GM23248 (cell line): ENCODE measurements at regions not wholly inside any gene's neighbourhood (a gene's known extent, or its start where the extent isn't known, plus 50 kb on each side); places are given as distances from the start of the nearest gene placed in this dataset.

Experiments used
- DNase-seq: peaks from one replicate; pipeline ENCODE4 v3.0.0-alpha.2; 2015
- H2AFZ ChIP-seq: fragments of 200-600 bp; sonication (generic); 2 replicates; pipeline ENCODE4 v1.6.1; 2016; ENCODE audit warnings: antibody characterized with exemption
- H3F3A ChIP-seq: fragments of 200-600 bp; sonication (generic); 2 replicates; pipeline ENCODE4 v1.6.1; 2016; ENCODE audit warnings: mild to moderate bottlenecking, antibody characterized with exemption, mixed run types; ENCODE audit not compliant: insufficient read depth
- H3K27ac ChIP-seq: fragments of 200-600 bp; sonication (generic); 2 replicates; pipeline ENCODE4 v1.5.1; 2016; ENCODE audit warnings: mild to moderate bottlenecking
- H3K27me3 ChIP-seq: fragments of 200-600 bp; sonication (generic); replicated peaks from 2 replicates; pipeline ENCODE4 v1.6.1; 2016; ENCODE audit warnings: mild to moderate bottlenecking; ENCODE audit not compliant: insufficient read depth
- H3K36me3 ChIP-seq: fragments of 200-600 bp; sonication (generic); 2 replicates; pipeline ENCODE4 v1.6.1; 2016; ENCODE audit warnings: low read depth, mild to moderate bottlenecking
- H3K4me1 ChIP-seq: fragments of 200-600 bp; sonication (generic); 2 replicates; pipeline ENCODE4 v1.6.1; 2016; ENCODE audit warnings: mild to moderate bottlenecking; ENCODE audit not compliant: insufficient read depth
- H3K4me2 ChIP-seq: fragments of 200-600 bp; sonication (generic); one replicate; pipeline ENCODE4 v1.6.1; 2016; ENCODE audit warnings: mild to moderate bottlenecking; ENCODE audit not compliant: unreplicated experiment
- H3K4me3 ChIP-seq: fragments of 200-600 bp; sonication (generic); 2 replicates; pipeline ENCODE4 v1.5.1; 2016; ENCODE audit warnings: mild to moderate bottlenecking
- H3K79me2 ChIP-seq: fragments of 200-600 bp; sonication (generic); 2 replicates; pipeline ENCODE4 v1.6.1; 2016; ENCODE audit warnings: mild to moderate bottlenecking; ENCODE audit not compliant: insufficient read depth
- H3K9ac ChIP-seq: fragments of 200-600 bp; sonication (generic); 2 replicates; pipeline ENCODE4 v1.6.1; 2016; ENCODE audit warnings: mild to moderate bottlenecking
- H3K9me2 ChIP-seq: fragments of 200-600 bp; sonication (generic); 2 replicates; pipeline ENCODE4 v1.6.1; 2016; ENCODE audit warnings: mixed run types, mild to moderate bottlenecking, moderate library complexity; ENCODE audit not compliant: insufficient read depth
- H3K9me3 ChIP-seq: fragments of 200-600 bp; sonication (generic); one replicate; pipeline ENCODE4 v1.6.1; 2017; ENCODE audit warnings: low read depth
- H4K20me1 ChIP-seq: fragments of 200-600 bp; sonication (generic); 2 replicates; pipeline ENCODE4 v1.6.0; 2016; ENCODE audit not compliant: insufficient read depth
- EZH2 ChIP-seq: fragments of 200-600 bp; sonication (generic); IDR thresholded peaks from 2 replicates; pipeline ENCODE4 v1.6.1; 2018; ENCODE audit warnings: antibody characterized with exemption, mild to moderate bottlenecking; ENCODE audit not compliant: insufficient read depth, poor library complexity, severe bottlenecking
- EZH2phosphoT487 ChIP-seq: fragments of 200-600 bp; sonication (generic); IDR thresholded peaks from 2 replicates; pipeline ENCODE4 v1.6.1; 2018; ENCODE audit warnings: antibody characterized with exemption, moderate library complexity, mild to moderate bottlenecking, low read depth; ENCODE audit not compliant: insufficient read depth
- WGBS, 2 experiments: methylation state at CpG; one replicate each; pipeline ENCODE4 v1.1.6; 2015 to 2017; ENCODE audit warnings: low lambda C conversion rate in 2 of 2, low coverage in 1 of 2; ENCODE audit errors: missing lambda C conversion rate in 2 of 2; 5-methylcytosine and 5-hydroxymethylcytosine counted together
- in situ Hi-C: fragments of 300-500 bp; cut with MboI; formaldehyde crosslinking; loops from 2 replicates; pipeline ENCODE4 v1.15.0; 2020

- WGBS, 2 experiments, result 69 to 77% methylated on average over 7 to 8 of the region's 8 CpGs
- TF ChIP-seq EZH2 (no peak), EZH2phosphoT487 (no peak)
- H3K27ac ChIP-seq, result no peak overlapping the region
- no peaks in the 10 kb centered on the region for H3F3A ChIP-seq
- no peak overlapping the region for H2AFZ ChIP-seq
- no peak for DNase-seq
- no peaks in the 10 kb centered on the region for H3K4me1 ChIP-seq
- no peak overlapping the region for H3K4me2 ChIP-seq
- H4K20me1 ChIP-seq, result no peaks in the 10 kb centered on the region
- H3K4me3 ChIP-seq, result no peak overlapping the region
- no peaks in the 10 kb centered on the region for H3K27me3 ChIP-seq
- H3K9me3 ChIP-seq, result no peaks in the 10 kb centered on the region
- no peak overlapping the region for H3K9ac ChIP-seq
- in situ Hi-C loops, result no loop called here
- no peaks in the 10 kb centered on the region for H3K9me2 ChIP-seq
- H3K36me3 ChIP-seq, result no peaks in the 10 kb centered on the region
- H3K79me2 ChIP-seq, result no peaks in the 10 kb centered on the region
These were observed 86.3 kb upstream of the PRR5 start for GRCh38 chr22:44615602-44616180.

- TF ChIP-seq EZH2phosphoT487, result no peak
- TF ChIP-seq EZH2, result no peak
- in situ Hi-C loops, result no loop called here
- no peaks in the 10 kb centered on the region for H3K4me1 ChIP-seq
- no peaks in the 10 kb centered on the region for H3K79me2 ChIP-seq
- no peak overlapping the region for H3K4me3 ChIP-seq
- H3K27ac ChIP-seq, result no peak overlapping the region
- H3K4me2 ChIP-seq, result no peak overlapping the region
- no peaks in the 10 kb centered on the region for H3K9me2 ChIP-seq
- H3K9me3 ChIP-seq, result no peaks in the 10 kb centered on the region
- no peaks in the 10 kb centered on the region for H4K20me1 ChIP-seq
- no peaks in the 10 kb centered on the region for H3K36me3 ChIP-seq
- no peak overlapping the region for H3K9ac ChIP-seq
- H2AFZ ChIP-seq, result no peak overlapping the region
- WGBS, 2 experiments, result 83 to 84% methylated on average over 16 of the region's 16 CpGs
- H3F3A ChIP-seq, result no peaks in the 10 kb centered on the region
- no peak for DNase-seq
- H3K27me3 ChIP-seq, result no peaks in the 10 kb centered on the region
These were observed 86.9 kb upstream of the PRR5 start for GRCh38 chr22:44615146-44615545.

- Histone ChIP-seq H3K27me3 (no peaks in the 10 kb centered on the region), H3F3A (no peaks in the 10 kb centered on the region), H3K4me1 (no peaks in the 10 kb centered on the region), H3K9me2 (no peaks in the 10 kb centered on the region), H2AFZ (no peak overlapping the region), H3K36me3 (no peaks in the 10 kb centered on the region), H3K4me2 (no peak overlapping the region), H4K20me1 (no peaks in the 10 kb centered on the region), H3K9ac (no peak overlapping the region), H3K4me3 (no peak overlapping the region), H3K27ac (no peak overlapping the region), H3K79me2 (no peaks in the 10 kb centered on the region), H3K9me3 (no peaks in the 10 kb centered on the region)
- in situ Hi-C loops, result no loop called here
- no peak for DNase-seq
- WGBS, 2 experiments, result 35 to 52% methylated on average over 2 of the region's 2 CpGs
- TF ChIP-seq EZH2phosphoT487 (no peak), EZH2 (no peak)
These were observed 88.8 kb upstream of the PRR5 start for GRCh38 chr22:44613196-44613595.

GRCh38 chr22:44611880-44612496, 90.0 kb upstream of the PRR5 start:
- H4K20me1 ChIP-seq, result no peaks in the 10 kb centered on the region
- DNase-seq, result no peak
- no peak overlapping the region for H2AFZ ChIP-seq
- no peaks in the 10 kb centered on the region for H3K9me3 ChIP-seq
- no peaks in the 10 kb centered on the region for H3K79me2 ChIP-seq
- no peak overlapping the region for H3K27ac ChIP-seq
- H3K36me3 ChIP-seq, result no peaks in the 10 kb centered on the region
- in situ Hi-C loops, result no loop called here
- H3K4me1 ChIP-seq, result no peaks in the 10 kb centered on the region
- 55 to 74% methylated on average over 2 of the region's 2 CpGs for whole genome bisulfite sequencing, 2 experiments
- TF ChIP-seq EZH2 (no peak), EZH2phosphoT487 (no peak)
- no peak overlapping the region for H3K4me2 ChIP-seq
- no peak overlapping the region for H3K9ac ChIP-seq
- no peaks in the 10 kb centered on the region for H3K9me2 ChIP-seq
- no peaks in the 10 kb centered on the region for H3F3A ChIP-seq
- H3K4me3 ChIP-seq, result no peak overlapping the region
- H3K27me3 ChIP-seq, result no peaks in the 10 kb centered on the region
